ACHN (cell line): ENCODE measurements at regions not wholly inside any gene's neighbourhood (a gene's known extent, or its start where the extent isn't known, plus 50 kb on each side); places are given as distances from the start of the nearest gene placed in this dataset.
"Not testable (repeated sequence)": the region's sequence is repeated elsewhere in the genome, so short reads cannot be mapped to it uniquely, and the experiment has no call there.

ENCODE experiments used
- DNase-seq: peaks from one replicate; pipeline ENCODE4 v3.0.0-alpha.2; 2015
- in situ Hi-C: cut with HindIII; loops from 2 replicates; pipeline ENCODE4 v1.10.0; 2017; ENCODE audit warnings: low sequenced_read_pairs, low pct_ligation_motif_present, low pct_unique_long_range_greater_than_20kb

DNA sequence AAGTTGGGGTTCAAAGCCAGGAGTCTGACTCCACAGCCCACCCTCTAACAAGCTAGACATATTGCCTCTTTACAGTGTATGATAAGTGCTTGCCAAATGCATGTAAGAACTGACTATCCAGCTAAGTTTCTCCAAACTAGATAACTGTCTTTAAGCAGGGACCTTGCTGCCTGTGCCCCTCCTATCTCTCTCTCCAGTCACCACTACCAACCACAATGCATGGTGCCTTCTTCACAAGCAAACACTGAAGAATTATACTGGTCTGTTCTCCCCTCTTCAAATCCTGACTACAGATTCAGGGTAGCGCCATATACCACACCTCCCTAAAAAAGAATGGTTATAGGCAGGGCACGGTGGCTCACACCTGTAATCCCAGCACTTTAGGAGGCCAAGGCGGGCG, 55.3 kb upstream of the WIPF3 start:
- DNase-seq, in situ Hi-C loops: not testable (repeated sequence)

DNA sequence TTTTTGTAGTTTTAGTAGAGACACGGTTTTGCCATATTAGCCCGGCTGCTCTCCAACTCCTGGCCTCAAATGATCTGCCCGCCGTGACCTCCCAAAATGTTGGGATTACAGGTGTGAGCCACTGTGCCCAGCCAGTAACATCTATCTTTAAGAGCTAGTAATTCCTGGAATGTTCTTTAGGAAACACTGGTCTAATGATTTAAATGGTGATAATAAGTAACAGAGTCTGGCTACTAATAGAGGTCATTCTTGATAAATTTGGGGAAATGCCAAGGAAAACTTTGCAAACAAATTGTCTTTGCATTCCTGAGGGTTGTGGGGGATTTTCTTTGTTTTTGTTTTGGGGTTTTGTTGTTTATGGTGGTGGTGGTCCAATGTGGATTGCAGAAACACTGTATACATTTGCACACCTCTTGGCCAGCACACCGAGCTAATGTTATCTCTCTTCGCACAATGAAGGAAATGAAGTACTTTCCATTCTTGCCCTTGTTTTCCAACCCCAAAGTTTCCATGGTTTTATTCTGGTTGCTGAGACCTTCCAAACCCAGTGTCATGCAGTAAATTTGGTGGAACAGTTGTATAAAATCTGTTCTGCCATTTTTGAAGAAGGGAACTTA, 51.3 kb upstream of the WIPF3 start:
- no peak for DNase-seq
- in situ Hi-C loops, result no loop called here
